Suprapubic skin (tissue), 4 donors: ENCODE measurements at regions not wholly inside any gene's neighbourhood (a gene's known extent, or its start where the extent isn't known, plus 50 kb on each side); places are given as distances from the start of the nearest gene placed in this dataset.

ENCODE experiments used
- CTCF ChIP-seq, 2 donors: fragments of 200-600 bp in 1 of 2; fragments of 450-650 bp in 1 of 2; sonication (generic) in 1 of 2; IDR thresholded peaks; one replicate each; pipeline ENCODE4 v1.5.1; 2016 to 2019; ENCODE audit warnings: antibody characterized with exemption in 2 of 2, mild to moderate bottlenecking in 1 of 2, moderate library complexity in 1 of 2
- EP300 ChIP-seq: sonication (generic); formaldehyde crosslinking; IDR thresholded peaks from one replicate; pipeline ENCODE4 v1.6.1; 2017; ENCODE audit warnings: antibody characterized with exemption
- POLR2A ChIP-seq, 2 donors: fragments of 450-650 bp; IDR thresholded peaks; one replicate each; pipeline ENCODE4 v1.6.1; 2017; ENCODE audit warnings: antibody characterized with exemption in 2 of 2, mild to moderate bottlenecking in 2 of 2, moderate library complexity in 2 of 2
- POLR2AphosphoS5 ChIP-seq, 3 donors: sonication (generic); formaldehyde crosslinking; IDR thresholded peaks; one replicate each; pipeline ENCODE4 v1.6.1; 2017; ENCODE audit warnings: antibody characterized with exemption in 3 of 3

DNA sequence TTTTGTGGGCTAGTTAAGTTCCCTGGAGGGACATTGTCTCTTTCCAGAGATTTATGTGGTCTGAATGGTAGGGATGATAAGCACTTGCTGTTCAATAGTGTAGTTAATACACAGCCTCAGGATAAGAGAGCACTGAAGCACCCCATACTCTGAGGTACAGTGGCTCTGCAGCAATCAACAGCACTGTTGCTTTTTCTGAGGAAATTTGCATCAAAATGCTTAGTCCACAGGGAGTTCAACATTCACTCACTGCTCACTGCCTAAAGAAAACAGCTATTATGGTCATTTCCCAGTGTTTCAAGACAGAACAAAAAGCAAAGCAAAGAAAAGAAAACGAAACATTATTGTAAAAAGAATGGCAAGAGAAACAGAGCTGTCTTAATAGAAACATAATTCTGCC, 441.9 kb downstream of the PLOD2 start:
- no peak for TF ChIP-seq CTCF (IDR thresholded peaks at IDR 0.05)
- TF ChIP-seq POLR2A (IDR thresholded peaks at IDR 0.05), result no peak
- no peak for TF ChIP-seq POLR2AphosphoS5 (IDR thresholded peaks at IDR 0.05)
- TF ChIP-seq EP300, result no peak
